ENCODE measurements at regions not wholly inside any gene's neighbourhood (a gene's known extent, or its start where the extent isn't known, plus 50 kb on each side); places are given as distances from the start of the nearest gene placed in this dataset.

- Histone ChIP-seq H2AFZ (ENCODE audit: low read depth, low read length, poor library complexity, severe bottlenecking) (no peak overlapping the region), H3K27me3 (ENCODE audit: insufficient read depth, low read length) (no peaks in the 10 kb centered on the region), H3K4me1 (ENCODE audit: control insufficient read depth in 1 of 2, insufficient read depth in 2 of 2, low read length in 2 of 2) (peaks cover 0 to 24% of the 10 kb centered on the region in 2 experiments; a peak in 3 of 4 replicates), H3K27ac (ENCODE audit: low read depth, low read length) (no peak overlapping the region), H4K20me1 (ENCODE audit: insufficient read depth) (no peaks in the 10 kb centered on the region), H3K9ac (ENCODE audit: low read length) (no peak overlapping the region), H3K79me2 (ENCODE audit: insufficient read depth, low read length) (no peaks in the 10 kb centered on the region), H3K9me2 (ENCODE audit: insufficient read depth) (no peaks in the 10 kb centered on the region), H3K4me2 (ENCODE audit: low read length) (no peak overlapping the region), H3K9me3 (ENCODE audit: control insufficient read depth in 1 of 2, insufficient read depth in 1 of 2, low read depth in 1 of 2, low read length in 2 of 2) (no peaks in the 10 kb centered on the region), H3K4me3 (replicated peaks in 1 of 2; ENCODE audit: low read depth in 1 of 2, low read length in 2 of 2) (no peak overlapping the region), H3K36me3 (ENCODE audit: control insufficient read depth in 1 of 2, insufficient read depth in 2 of 2, low read length in 2 of 2) (no peaks in the 10 kb centered on the region)
- DNase-seq (ENCODE audit: low read depth, low spot score) (no peak), ATAC-seq (no peak)
- POLR2A ChIA-PET, result no interaction called here
- intact Hi-C loops (cut with micrococcal nuclease), result no loop called here
- CTCF ChIA-PET, result no interaction called here
- TF ChIP-seq CTCF (IDR thresholded peaks at IDR 0.05 in 2 of 3, conservative IDR thresholded peaks at IDR 0.05 in 1 of 3; ENCODE audit: borderline replicate concordance in 1 of 3, insufficient read depth in 1 of 3, low read depth in 2 of 3, low read length in 2 of 3), result no peak
- no peak for TF ChIP-seq POLR2AphosphoS5 (IDR thresholded peaks at IDR 0.05; ENCODE audit: low read depth, low read length)
- no peak for TF ChIP-seq ZBTB33 (IDR thresholded peaks at IDR 0.05; ENCODE audit: extremely low read depth, insufficient replicate concordance, low read length)
- TF ChIP-seq EGR1 (IDR thresholded peaks at IDR 0.05; ENCODE audit: low read depth), result no peak
- no peak for TF ChIP-seq EZH2 (IDR thresholded peaks at IDR 0.05)
- TF ChIP-seq CEBPB (IDR thresholded peaks at IDR 0.05; ENCODE audit: low read depth), result no peak
- TF ChIP-seq POLR2A (IDR thresholded peaks at IDR 0.05; ENCODE audit: borderline replicate concordance, extremely low read depth, insufficient read depth, insufficient read length), result no peak
- RAD21 ChIA-PET (ENCODE audit: low non-redundant PET in 1 of 2, low total read pairs in 2 of 2, uncharacterized antibody in 2 of 2, unreplicated experiment in 2 of 2), result no interaction called here
- BruUV-seq (replicated peaks), result no TSS peak
Measured at GRCh38 chr3:159196359-159196758, 394.5 kb downstream of the MFSD1 start.

All from HCT116 (cell line).